Hepatocyte (in vitro differentiated cells): ENCODE measurements at regions not wholly inside any gene's neighbourhood (a gene's known extent, or its start where the extent isn't known, plus 50 kb on each side); places are given as distances from the start of the nearest gene placed in this dataset.

Source experiments
- DNase-seq: peaks from one replicate; pipeline ENCODE4 v3.0.0-alpha.2; 2016; ENCODE audit warnings: low spot score
- H2AFZ ChIP-seq: fragments of 200-600 bp; sonication (generic); 2 replicates; pipeline ENCODE4 v1.6.0; 2016; ENCODE audit warnings: antibody characterized with exemption, mild to moderate bottlenecking
- H3K27ac ChIP-seq: fragments of 200-600 bp; sonication (generic); 2 replicates; pipeline ENCODE4 v1.5.1; 2016; ENCODE audit warnings: mild to moderate bottlenecking
- H3K27me3 ChIP-seq: fragments of 200-600 bp; sonication (generic); 2 replicates; pipeline ENCODE4 v1.6.1; 2016
- H3K36me3 ChIP-seq: fragments of 200-600 bp; sonication (generic); replicated peaks from 2 replicates; pipeline ENCODE4 v1.5.1; 2016; ENCODE audit warnings: low read depth; ENCODE audit not compliant: insufficient read depth
- H3K4me1 ChIP-seq: fragments of 200-600 bp; sonication (generic); 2 replicates; pipeline ENCODE4 v1.5.1; 2016; ENCODE audit warnings: mild to moderate bottlenecking, moderate library complexity; ENCODE audit not compliant: insufficient read depth
- H3K4me2 ChIP-seq: fragments of 200-600 bp; sonication (generic); 2 replicates; pipeline ENCODE4 v1.6.0; 2016
- H3K4me3 ChIP-seq: fragments of 200-600 bp; sonication (generic); 2 replicates; pipeline ENCODE4 v1.5.1; 2016; ENCODE audit warnings: mild to moderate bottlenecking
- H3K79me2 ChIP-seq: fragments of 200-600 bp; sonication (generic); 2 replicates; pipeline ENCODE4 v1.6.0; 2017; ENCODE audit warnings: mild to moderate bottlenecking
- H3K9me2 ChIP-seq: fragments of 200-600 bp; sonication (generic); replicated peaks from 2 replicates; pipeline ENCODE4 v1.6.0; 2017; ENCODE audit warnings: mild to moderate bottlenecking; ENCODE audit not compliant: insufficient read depth
- H3K9me3 ChIP-seq: fragments of 200-600 bp; sonication (generic); 2 replicates; pipeline ENCODE4 v1.5.1; 2016; ENCODE audit warnings: low read depth, mild to moderate bottlenecking
- H4K20me1 ChIP-seq: fragments of 200-600 bp; sonication (generic); 2 replicates; pipeline ENCODE4 v1.6.0; 2016; ENCODE audit warnings: mild to moderate bottlenecking; ENCODE audit not compliant: insufficient read depth, poor library complexity, severe bottlenecking
- CTCF ChIP-seq: fragments of 200-600 bp; sonication (generic); IDR thresholded peaks from 2 replicates; pipeline ENCODE4 v1.5.1; 2016; ENCODE audit warnings: antibody characterized with exemption, mild to moderate bottlenecking; ENCODE audit not compliant: poor library complexity
- EZH2 ChIP-seq: fragments of 200-600 bp; sonication (generic); IDR thresholded peaks from 2 replicates; pipeline ENCODE4 v1.6.1; 2016; ENCODE audit warnings: antibody characterized with exemption, mild to moderate bottlenecking, borderline replicate concordance
- EZH2phosphoT487 ChIP-seq: fragments of 200-600 bp; sonication (generic); IDR thresholded peaks from one replicate; pipeline ENCODE4 v1.6.1; 2018; ENCODE audit warnings: antibody characterized with exemption, mild to moderate bottlenecking, low read depth, moderate library complexity; ENCODE audit not compliant: unreplicated experiment, severe bottlenecking
- WGBS: methylation state at CpG from one replicate; pipeline ENCODE4 v1.1.6; 2016; ENCODE audit warnings: low lambda C conversion rate; ENCODE audit errors: missing lambda C conversion rate; 5-methylcytosine and 5-hydroxymethylcytosine counted together

DNA sequence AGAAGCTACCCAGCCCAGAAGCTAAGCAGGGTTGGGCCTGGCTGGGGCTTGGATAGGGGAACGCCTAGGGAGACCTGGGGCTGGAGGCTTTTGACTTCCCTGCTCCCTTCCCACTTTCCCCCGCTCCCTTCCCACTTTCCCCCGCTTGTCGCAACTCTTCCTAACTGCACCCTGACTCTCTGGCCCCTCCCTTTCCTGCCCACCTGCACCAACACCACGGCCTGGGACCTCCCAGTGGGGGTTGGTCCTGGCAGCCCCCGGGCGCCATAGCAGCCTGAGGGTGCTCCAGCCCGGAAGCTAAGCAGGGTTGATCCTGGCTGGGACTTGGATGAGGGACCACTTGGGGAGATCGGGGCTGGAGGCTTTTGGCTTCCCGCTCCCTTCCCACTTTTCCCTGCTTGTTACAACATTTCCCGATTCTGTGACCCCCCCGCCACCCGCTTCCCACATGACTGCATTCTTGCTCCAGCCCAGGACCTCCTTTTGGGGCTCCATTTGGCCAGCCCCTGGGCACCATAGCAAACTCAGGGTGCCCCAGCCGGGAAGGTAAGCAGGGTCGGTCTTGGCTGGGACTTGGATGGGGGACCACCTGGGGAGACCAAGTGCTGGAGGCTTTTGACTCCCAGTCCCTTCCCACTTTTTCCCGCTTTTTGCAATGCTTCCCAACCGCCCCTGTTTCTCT, 2287.0 kb downstream of the TP53TG3F start:
- Histone ChIP-seq H3K9me2 (no peaks in the 10 kb centered on the region), H3K4me2 (no peak overlapping the region), H3K36me3 (no peaks in the 10 kb centered on the region), H4K20me1 (no peaks in the 10 kb centered on the region), H3K27me3 (no peaks in the 10 kb centered on the region), H2AFZ (no peak overlapping the region), H3K9me3 (no peaks in the 10 kb centered on the region), H3K27ac (no peak overlapping the region), H3K79me2 (no peaks in the 10 kb centered on the region), H3K4me1 (no peaks in the 10 kb centered on the region), H3K4me3 (no peak overlapping the region)
- TF ChIP-seq EZH2phosphoT487 = no peak
- no peak for TF ChIP-seq EZH2
- TF ChIP-seq CTCF = no peak
- no peak for DNase-seq
- WGBS = 90% methylated on average over 16 of the region's 17 CpGs

DNA sequence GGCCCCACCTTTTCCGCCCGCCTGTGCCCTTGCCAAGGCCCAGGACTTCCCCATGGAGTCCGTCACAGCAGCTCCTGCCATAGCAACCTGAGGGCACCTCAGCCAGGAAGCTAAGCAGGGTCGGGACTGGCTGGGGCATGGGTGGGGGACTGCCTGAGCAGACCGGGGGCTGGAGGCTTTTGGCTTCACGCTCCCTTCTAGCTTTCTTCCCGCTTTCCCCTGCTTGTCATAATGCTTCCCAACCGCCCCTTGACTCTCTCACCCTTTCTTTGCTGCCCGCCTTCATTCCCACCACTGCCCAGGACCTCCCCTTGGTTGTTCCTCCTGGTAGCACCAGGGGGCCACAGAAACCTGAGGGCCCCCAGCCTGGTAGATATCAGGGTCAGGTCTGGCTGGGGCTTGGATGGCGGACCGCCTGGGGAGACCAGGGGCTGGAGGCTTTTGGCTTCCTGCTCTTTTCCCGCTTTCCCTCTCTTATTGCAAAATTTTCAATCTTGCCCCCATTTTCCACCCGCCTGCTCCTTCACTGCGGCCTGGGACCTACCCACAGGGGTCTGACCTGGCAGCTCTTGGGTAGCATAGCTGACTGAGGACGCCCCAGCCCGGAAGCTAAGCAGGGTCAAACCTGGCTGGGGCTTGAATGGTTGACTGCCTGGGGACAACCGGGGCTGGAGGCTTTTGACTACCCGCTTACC, 2287.7 kb downstream of the TP53TG3F start:
- Histone ChIP-seq H3K79me2 (no peaks in the 10 kb centered on the region), H3K4me2 (no peak overlapping the region), H3K9me2 (no peaks in the 10 kb centered on the region), H3K27ac (no peak overlapping the region), H3K27me3 (no peaks in the 10 kb centered on the region), H2AFZ (no peak overlapping the region), H3K4me1 (no peaks in the 10 kb centered on the region), H4K20me1 (no peaks in the 10 kb centered on the region), H3K36me3 (no peaks in the 10 kb centered on the region), H3K9me3 (no peaks in the 10 kb centered on the region), H3K4me3 (no peak overlapping the region)
- WGBS = 81% methylated on average over 14 of the region's 18 CpGs
- DNase-seq = no peak
- TF ChIP-seq EZH2phosphoT487 (no peak), CTCF (no peak), EZH2 (no peak)

GRCh38 chr16:35747658-35748455, 2288.4 kb downstream of the TP53TG3F start:
- Histone ChIP-seq H3K9me2 (no peaks in the 10 kb centered on the region), H3K4me1 (no peaks in the 10 kb centered on the region), H2AFZ (no peak overlapping the region), H4K20me1 (no peaks in the 10 kb centered on the region), H3K79me2 (no peaks in the 10 kb centered on the region), H3K36me3 (no peaks in the 10 kb centered on the region), H3K4me2 (no peak overlapping the region), H3K4me3 (no peak overlapping the region), H3K27ac (no peak overlapping the region), H3K9me3 (no peaks in the 10 kb centered on the region), H3K27me3 (no peaks in the 10 kb centered on the region)
- 85% methylated on average over 14 of the region's 17 CpGs for WGBS
- TF ChIP-seq EZH2 (no peak), EZH2phosphoT487 (no peak), CTCF (no peak)
- no peak for DNase-seq
